ENCODE measurements at regions not wholly inside any gene's neighbourhood (a gene's known extent, or its start where the extent isn't known, plus 50 kb on each side); places are given as distances from the start of the nearest gene placed in this dataset.

- TF ChIP-seq CTCF (conservative IDR thresholded peaks at IDR 0.05; ENCODE audit: low read length) (no peak), EZH2phosphoT487 (IDR thresholded peaks at IDR 0.05; ENCODE audit: borderline replicate concordance) (no peak)
Observed at GRCh38 chr12:107565551-107565950, 120.0 kb upstream of the PWP1 start.
